Left lung (tissue), 4 donors: ENCODE measurements at regions not wholly inside any gene's neighbourhood (a gene's known extent, or its start where the extent isn't known, plus 50 kb on each side); places are given as distances from the start of the nearest gene placed in this dataset.

ENCODE experiments used
- ATAC-seq: fragments of 200-7000 bp; cut with Tn5 transposase; one replicate; pipeline ENCODE4 v1.9.1; 2020; ENCODE audit warnings: moderate library complexity
- DNase-seq, 4 donors: peaks; one replicate each; pipeline ENCODE4 v3.0.0-alpha.2; 2013 to 2020
- H3K27ac ChIP-seq, 2 donors: fragments of 200-600 bp; sonication (generic) in 1 of 2; one replicate each; pipeline versions ENCODE4 v1.5.0 to v1.8.0; 2020 to 2021
- H3K27me3 ChIP-seq, 2 donors: fragments of 200-600 bp; sonication (generic) in 1 of 2; one replicate each; pipeline versions ENCODE4 v1.5.0 to v1.8.0; 2020 to 2021
- H3K36me3 ChIP-seq, 2 donors: fragments of 200-600 bp; sonication (generic) in 1 of 2; one replicate each; pipeline versions ENCODE4 v1.5.0 to v1.8.0; 2020 to 2021
- H3K4me1 ChIP-seq, 2 donors: fragments of 200-600 bp; one replicate each; pipeline ENCODE4 v1.8.0; 2021
- H3K4me3 ChIP-seq, 2 donors: fragments of 200-600 bp; sonication (generic) in 1 of 2; one replicate each; pipeline versions ENCODE4 v1.5.0 to v1.8.0; 2020 to 2021; ENCODE audit warnings: mild to moderate bottlenecking in 1 of 2
- H3K9me3 ChIP-seq, 2 donors: fragments of 200-600 bp; sonication (generic) in 1 of 2; one replicate each; pipeline versions ENCODE4 v1.5.0 to v1.8.0; 2020 to 2021
- intact Hi-C, 2 donors: fragments of 100-400 bp; cut with DNase I; formaldehyde crosslinking; loops; one replicate each; pipeline versions ENCODE4 v1.11.2 to v1.14.2; 2022
- TF ChIP-seq, protein P1 (sequence below), 2 donors: fragments of 200-600 bp; sonication (generic) in 1 of 2; IDR thresholded peaks; one replicate each; pipeline versions ENCODE4 v1.5.0 to v1.8.0; 2021; ENCODE audit warnings: antibody characterized with exemption in 2 of 2
- donor health status: DM: no; HTN: yes; CAD: no.
- donor health status: DM: no; HTN: no; CAD: no.

DNA sequence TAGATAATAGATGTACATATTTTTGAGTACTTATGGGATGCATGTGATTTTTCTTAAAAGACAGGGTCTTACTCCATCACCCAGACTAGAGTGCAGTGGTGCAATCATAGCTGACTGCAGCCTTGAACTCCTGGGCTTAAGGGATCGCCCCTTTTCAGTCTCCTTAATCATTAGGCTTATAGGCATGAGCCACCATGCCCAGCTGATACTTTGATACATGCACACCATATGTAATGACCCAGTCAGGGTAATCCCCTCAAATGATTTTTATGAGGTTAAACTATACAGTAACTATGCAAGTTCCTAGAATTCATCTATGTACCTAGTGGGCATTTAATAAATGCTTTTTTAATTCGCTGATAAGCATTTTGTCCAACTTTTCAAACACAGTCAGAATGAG lies 292.3 kb downstream of the DTWD2 start:
- no peak overlapping the region for H3K27ac ChIP-seq

DNA sequence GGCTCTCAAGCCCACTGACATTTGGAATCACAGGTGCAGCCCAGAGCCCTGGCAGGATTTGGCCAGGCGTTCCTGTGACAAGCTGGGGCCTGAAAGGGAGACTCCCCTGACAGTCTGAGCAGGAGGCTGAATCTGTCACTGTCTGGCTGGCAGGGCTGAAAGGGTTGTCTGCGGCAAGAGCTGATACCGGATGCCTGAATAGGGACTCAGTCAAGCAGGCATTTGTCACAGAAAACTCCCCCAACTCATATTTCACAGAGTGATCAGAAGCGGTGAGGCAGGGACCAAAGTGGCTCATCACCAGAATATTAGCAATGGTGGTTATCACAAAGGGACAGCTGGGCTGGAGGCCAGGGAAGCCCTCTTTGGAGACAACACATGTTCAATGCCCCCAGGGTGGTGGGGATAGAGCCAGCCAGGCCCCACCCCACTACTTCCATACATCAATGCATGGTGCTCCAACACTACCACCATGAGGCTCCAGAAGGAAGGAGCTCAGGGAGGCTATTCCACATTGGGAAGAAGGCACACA lies 295.5 kb downstream of the DTWD2 start:
- Histone ChIP-seq H3K36me3 (no peaks in the 10 kb centered on the region), H3K4me1 (no peaks in the 10 kb centered on the region), H3K4me3 (no peak overlapping the region), H3K9me3 (no peaks in the 10 kb centered on the region), H3K27me3 (no peaks in the 10 kb centered on the region), H3K27ac (no peak overlapping the region)
- DNase-seq = peak in 1 of 4 donors; percentile 54
- TF ChIP-seq, protein P1, sequence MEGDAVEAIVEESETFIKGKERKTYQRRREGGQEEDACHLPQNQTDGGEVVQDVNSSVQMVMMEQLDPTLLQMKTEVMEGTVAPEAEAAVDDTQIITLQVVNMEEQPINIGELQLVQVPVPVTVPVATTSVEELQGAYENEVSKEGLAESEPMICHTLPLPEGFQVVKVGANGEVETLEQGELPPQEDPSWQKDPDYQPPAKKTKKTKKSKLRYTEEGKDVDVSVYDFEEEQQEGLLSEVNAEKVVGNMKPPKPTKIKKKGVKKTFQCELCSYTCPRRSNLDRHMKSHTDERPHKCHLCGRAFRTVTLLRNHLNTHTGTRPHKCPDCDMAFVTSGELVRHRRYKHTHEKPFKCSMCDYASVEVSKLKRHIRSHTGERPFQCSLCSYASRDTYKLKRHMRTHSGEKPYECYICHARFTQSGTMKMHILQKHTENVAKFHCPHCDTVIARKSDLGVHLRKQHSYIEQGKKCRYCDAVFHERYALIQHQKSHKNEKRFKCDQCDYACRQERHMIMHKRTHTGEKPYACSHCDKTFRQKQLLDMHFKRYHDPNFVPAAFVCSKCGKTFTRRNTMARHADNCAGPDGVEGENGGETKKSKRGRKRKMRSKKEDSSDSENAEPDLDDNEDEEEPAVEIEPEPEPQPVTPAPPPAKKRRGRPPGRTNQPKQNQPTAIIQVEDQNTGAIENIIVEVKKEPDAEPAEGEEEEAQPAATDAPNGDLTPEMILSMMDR (IDR thresholded peaks at IDR 0.05) = no peak
- intact Hi-C loops = no loop called here
- no peak for ATAC-seq

More for the DNA sequence above, 292.3 kb downstream of the DTWD2 start:
- intact Hi-C loops = no loop called here
- TF ChIP-seq, protein P1 (IDR thresholded peaks at IDR 0.05) = no peak
- H3K4me3 ChIP-seq = no peak overlapping the region
- no peak for DNase-seq
- ATAC-seq = no peak
- H3K27me3 ChIP-seq = no peaks in the 10 kb centered on the region
- no peaks in the 10 kb centered on the region for H3K36me3 ChIP-seq
- H3K9me3 ChIP-seq = no peaks in the 10 kb centered on the region
- H3K4me1 ChIP-seq = no peaks in the 10 kb centered on the region

DNA sequence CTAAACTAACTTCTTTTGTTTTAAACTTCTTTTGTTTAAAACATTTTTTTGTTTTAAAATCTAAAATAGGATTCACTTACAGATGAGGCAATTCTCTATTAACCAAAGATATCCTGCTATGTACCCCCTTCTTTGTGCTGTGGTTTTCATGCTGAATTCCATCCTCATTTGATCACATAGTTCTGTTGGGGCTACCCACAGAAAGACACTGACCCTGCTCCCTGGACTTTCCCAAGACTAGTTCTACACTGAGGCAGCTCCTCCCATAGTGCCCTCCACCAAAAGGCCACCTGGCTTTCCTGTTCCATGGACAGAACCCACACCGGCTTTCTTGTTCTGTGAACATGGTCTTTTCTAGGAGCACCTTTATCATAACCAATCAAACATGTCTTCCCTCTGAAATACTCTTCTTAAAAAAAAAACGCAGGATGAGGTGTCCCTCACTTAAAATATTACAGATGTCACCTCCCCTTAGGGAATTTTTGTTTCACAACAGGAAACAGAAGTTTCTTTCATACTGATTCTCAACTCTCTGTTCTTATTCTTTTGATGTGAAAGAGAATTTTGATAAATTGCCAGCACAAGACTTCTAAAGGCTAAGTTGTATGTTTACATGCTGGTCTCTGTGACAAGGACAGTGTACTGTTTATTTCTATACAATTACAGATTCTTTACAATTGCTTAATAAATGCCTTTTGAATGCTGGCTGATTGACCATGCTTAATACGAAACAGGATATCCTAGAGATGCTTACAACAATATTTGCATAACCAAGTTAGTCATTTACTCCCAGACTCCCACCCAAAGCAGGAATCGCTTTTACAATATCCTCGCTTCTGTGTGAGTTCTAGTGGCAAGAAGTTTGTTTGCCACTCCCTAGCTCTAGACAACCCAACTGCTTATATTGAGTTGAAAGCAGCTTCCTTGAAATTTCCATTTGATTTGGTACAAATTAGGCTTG lies 300.4 kb downstream of the DTWD2 start:
- ATAC-seq (no peak), DNase-seq (no peak)
- H3K9me3 ChIP-seq = no peaks in the 10 kb centered on the region
- H3K27me3 ChIP-seq = no peaks in the 10 kb centered on the region
- H3K36me3 ChIP-seq = no peaks in the 10 kb centered on the region
- no peaks in the 10 kb centered on the region for H3K4me1 ChIP-seq
- intact Hi-C loops = no loop called here
- H3K4me3 ChIP-seq = no peak overlapping the region
- TF ChIP-seq, protein P1 (IDR thresholded peaks at IDR 0.05) = no peak
- H3K27ac ChIP-seq = no peak overlapping the region

DNA sequence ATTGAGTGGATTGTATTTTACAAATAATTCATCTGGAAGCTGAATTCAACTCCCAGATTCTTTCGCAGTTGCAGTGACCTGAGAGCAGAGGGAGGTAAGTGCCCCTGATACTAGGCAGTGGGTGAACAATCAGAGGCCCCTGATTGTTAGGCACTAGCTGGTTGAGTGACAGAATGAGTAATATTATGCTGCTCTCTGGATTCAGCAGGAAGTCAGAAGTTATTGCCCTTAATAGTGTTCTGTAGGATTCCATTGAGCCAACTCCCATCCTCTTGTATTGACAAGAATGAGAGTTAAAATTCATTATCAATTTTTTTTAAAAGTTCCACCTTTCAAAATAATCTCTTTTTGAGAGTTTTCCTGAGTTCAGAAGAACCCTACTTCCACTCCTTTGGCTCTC lies 301.2 kb downstream of the DTWD2 start:
- Histone ChIP-seq H3K9me3 (no peaks in the 10 kb centered on the region), H3K27ac (no peak overlapping the region), H3K4me3 (no peak overlapping the region), H3K27me3 (no peaks in the 10 kb centered on the region), H3K36me3 (no peaks in the 10 kb centered on the region), H3K4me1 (no peaks in the 10 kb centered on the region)
- intact Hi-C loops = no loop called here
- DNase-seq = no peak
- ATAC-seq = no peak
- TF ChIP-seq, protein P1 (IDR thresholded peaks at IDR 0.05) = no peak

DNA sequence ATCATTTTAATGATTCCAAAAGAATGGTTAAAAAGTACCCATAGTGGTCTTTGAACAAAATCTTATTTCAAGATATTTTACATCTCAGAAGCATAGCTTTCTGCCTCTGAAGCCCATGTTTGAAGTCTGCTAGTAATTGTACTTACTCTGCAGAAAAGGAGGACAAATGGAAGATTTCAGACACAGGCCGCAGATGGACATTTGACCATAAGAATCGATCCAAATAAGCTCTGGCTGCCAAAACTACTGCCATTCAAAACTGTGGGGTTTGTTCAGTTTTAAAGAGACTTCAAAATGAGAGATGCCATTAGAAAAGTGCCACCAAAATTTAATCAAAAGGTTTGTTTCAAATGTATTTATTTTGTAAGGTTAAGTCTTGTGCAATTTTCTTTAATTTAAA lies 306.7 kb downstream of the DTWD2 start:
- no peak for DNase-seq
- no peak for ATAC-seq
- intact Hi-C loops = no loop called here

More for the DNA sequence above, 306.7 kb downstream of the DTWD2 start:
- TF ChIP-seq, protein P1 (IDR thresholded peaks at IDR 0.05) = no peak
- Histone ChIP-seq H3K36me3 (no peaks in the 10 kb centered on the region), H3K4me3 (no peak overlapping the region), H3K9me3 (no peaks in the 10 kb centered on the region), H3K4me1 (no peaks in the 10 kb centered on the region), H3K27me3 (no peaks in the 10 kb centered on the region), H3K27ac (no peak overlapping the region)
